Suprapubic skin (tissue), 4 donors: ENCODE measurements at regions not wholly inside any gene's neighbourhood (a gene's known extent, or its start where the extent isn't known, plus 50 kb on each side); places are given as distances from the start of the nearest gene placed in this dataset.

Source experiments
- CTCF ChIP-seq, 2 donors: fragments of 200-600 bp in 1 of 2; fragments of 450-650 bp in 1 of 2; sonication (generic) in 1 of 2; IDR thresholded peaks; one replicate each; pipeline ENCODE4 v1.5.1; 2016 to 2019; ENCODE audit warnings: antibody characterized with exemption in 2 of 2, mild to moderate bottlenecking in 1 of 2, moderate library complexity in 1 of 2
- EP300 ChIP-seq: sonication (generic); formaldehyde crosslinking; IDR thresholded peaks from one replicate; pipeline ENCODE4 v1.6.1; 2017; ENCODE audit warnings: antibody characterized with exemption
- POLR2AphosphoS5 ChIP-seq, 3 donors: sonication (generic); formaldehyde crosslinking; IDR thresholded peaks; one replicate each; pipeline ENCODE4 v1.6.1; 2017; ENCODE audit warnings: antibody characterized with exemption in 3 of 3

GRCh38 chr16:80151722-80152111, 389.1 kb upstream of the DYNLRB2 start:
- no peak for TF ChIP-seq CTCF (IDR thresholded peaks at IDR 0.05)
- no peak for TF ChIP-seq EP300
- TF ChIP-seq POLR2AphosphoS5 (IDR thresholded peaks at IDR 0.05) = no peak
